Mesenteric fat pad (tissue), 1 donor: ENCODE measurements at regions not wholly inside any gene's neighbourhood (a gene's known extent, or its start where the extent isn't known, plus 50 kb on each side); places are given as distances from the start of the nearest gene placed in this dataset.

Source experiments
- DNase-seq: peaks from one replicate; pipeline ENCODE4 v3.0.0-alpha.2; 2020; ENCODE audit warnings: low spot score
- donor health status: DM: yes; HTN: yes; CAD: no.

DNA sequence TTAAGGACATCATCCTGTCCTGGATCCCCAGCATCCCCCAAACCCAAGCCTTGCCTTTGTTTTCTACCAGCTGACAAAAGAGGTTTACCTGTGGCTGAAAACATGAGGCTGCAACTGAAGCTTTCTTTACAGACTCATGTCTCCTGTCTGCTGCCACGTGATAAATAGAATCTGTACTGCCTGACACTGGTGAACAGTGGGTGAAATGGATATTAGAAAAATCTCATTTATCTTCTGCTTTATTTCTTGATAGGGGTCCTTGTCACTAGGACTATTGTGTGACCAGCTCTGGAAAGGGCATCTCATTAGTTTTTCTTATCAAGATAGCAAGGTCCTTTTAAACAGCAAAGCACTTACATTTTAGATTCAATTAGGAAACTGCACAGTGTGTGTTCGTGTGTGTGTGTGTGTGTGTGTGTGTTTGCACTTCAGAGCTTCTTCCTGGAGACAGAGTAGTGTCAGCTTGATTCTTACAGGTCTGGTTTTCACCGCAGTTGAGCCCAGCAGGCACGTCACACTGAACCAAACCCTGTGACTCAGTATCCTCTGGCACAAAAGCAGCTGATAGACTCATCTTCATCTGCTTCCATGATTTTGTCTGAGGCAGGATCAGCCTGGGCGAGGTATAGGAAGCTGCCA, 373.5 kb upstream of the CELF2 start:
- DNase-seq: no peak

DNA sequence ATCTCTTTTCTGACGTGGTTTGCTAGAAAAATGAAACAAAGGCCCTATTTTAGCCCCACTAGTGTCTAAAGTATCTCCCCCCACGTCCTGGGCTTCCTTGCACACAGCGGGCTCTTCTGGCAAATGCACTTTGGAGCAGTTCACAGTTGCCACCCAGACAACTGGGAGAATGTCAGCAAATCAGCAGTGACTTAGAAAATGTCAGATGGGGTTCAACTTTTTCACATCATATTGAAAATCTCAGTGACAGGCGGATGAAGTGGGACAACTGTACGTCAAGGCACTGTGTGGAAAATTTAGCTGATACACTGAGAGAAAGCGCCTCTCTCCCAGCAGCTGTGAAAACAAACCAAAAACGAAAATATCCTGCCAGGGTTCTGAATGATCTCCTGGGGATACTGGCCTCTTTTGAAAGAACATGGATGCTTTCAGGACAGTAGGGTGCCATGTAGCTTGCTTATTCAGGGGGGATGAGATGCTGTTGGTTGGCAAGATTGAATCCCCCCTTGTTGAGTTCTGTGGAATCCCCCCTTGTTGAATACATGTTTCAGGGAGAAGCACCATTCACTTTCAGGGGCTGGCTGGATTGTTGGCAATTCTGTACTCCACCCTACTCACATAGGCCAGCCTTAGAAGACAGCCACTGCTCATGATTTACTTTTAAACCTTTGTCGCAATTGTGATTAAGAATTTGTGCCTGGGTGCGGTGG, 372.8 kb upstream of the CELF2 start:
- no peak for DNase-seq

GRCh38 chr10:10647331-10647730, 370.3 kb upstream of the CELF2 start:
- DNase-seq: no peak

DNA sequence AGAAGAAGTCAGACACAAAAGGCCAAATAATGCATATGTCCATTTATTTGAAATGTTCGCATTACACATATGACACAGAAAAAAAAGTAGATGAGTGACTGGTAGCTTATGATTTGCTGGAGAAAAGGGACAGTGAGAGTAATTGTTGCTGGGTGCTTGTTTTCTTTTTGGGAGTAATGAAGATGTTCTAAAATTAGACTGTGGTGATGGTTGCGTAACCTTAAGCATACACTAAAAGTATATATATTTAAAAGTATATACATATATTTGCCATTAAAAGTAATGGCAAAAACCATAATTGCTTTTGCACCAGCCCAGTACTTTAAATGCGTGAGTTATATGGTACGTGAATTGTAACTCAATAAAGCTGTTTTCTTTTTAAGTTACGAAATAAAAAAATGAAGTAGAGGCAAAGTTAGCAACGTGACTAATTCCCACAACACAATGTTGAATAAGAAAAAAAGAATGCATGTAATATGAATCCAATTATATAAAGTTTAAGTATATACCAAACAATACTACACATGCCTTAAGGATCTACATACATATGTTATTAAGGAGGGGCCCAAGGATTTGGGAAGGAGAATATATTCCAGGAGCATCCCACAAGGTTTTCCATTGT, 360.4 kb upstream of the CELF2 start:
- DNase-seq: no peak

DNA sequence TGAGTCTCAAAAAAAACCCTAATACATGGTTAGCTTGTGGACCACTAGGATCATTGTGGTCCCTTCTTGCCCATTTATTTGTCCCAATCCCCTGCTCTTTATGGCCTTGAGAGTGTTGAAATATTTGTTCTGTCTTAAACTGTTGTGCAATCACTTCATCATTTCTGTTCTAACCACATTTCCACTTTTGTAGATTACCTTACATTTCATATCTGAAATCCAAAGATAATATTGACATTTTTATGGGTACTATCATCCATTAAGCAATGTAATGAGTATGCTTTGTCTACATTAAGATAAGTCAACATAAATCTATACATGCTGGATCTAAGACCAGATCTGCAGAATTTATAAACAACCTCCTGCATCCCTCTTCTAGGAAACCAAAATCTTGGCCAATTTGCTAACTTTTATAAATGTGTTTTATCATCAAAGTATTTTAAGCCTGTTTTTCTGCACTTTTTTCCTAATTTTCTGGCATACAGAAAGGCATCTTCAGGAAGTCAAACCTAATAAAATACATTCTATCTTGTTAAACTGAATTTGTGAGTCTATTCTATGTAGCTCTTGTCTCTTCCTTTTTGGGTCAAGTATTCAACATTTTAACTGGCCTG, 359.4 kb upstream of the CELF2 start:
- no peak for DNase-seq

GRCh38 chr10:10660054-10660453, 357.6 kb upstream of the CELF2 start:
- no peak for DNase-seq

DNA sequence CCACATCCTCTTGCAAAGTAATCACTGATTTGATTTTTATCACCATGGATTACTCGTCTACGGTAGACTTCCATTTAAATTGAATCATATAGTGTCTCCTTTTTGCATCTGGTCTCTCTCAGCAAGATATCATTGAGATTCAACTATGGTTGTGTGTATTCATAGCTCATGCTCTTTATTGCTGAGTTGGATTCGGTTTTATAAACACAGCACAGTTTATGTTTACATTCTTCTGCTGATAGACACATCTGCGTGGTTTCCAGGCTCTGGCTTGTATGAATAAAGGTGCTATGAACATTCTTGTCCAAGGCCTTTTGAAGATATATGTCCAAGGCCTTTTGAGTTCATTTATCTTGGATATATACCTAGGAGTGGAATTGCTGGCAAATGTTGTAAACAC, 356.5 kb upstream of the CELF2 start:
- no peak for DNase-seq

GRCh38 chr10:10662716-10663408, 354.8 kb upstream of the CELF2 start:
- no peak for DNase-seq

GRCh38 chr10:10663622-10664021, 354.1 kb upstream of the CELF2 start:
- no peak for DNase-seq

DNA sequence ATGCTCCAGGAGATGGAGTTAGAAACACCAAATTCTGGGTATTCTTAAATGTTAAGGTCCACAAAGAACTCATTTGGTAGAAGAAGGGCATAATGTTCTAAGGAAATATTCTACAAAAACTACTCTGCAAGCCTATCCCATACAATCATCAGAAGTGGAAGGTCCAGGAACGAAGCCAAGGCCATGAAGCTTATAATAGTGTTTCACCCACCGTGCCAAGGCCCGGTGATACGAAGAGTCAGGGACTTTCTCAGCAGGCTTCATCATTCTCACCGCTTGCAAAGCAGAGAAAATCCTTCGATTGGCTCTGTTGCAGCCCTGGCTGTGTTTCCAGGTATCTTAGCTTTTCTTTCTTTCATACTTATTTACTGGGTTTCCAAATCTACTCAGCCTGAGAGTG, 351.9 kb upstream of the CELF2 start:
- DNase-seq: no peak

DNA sequence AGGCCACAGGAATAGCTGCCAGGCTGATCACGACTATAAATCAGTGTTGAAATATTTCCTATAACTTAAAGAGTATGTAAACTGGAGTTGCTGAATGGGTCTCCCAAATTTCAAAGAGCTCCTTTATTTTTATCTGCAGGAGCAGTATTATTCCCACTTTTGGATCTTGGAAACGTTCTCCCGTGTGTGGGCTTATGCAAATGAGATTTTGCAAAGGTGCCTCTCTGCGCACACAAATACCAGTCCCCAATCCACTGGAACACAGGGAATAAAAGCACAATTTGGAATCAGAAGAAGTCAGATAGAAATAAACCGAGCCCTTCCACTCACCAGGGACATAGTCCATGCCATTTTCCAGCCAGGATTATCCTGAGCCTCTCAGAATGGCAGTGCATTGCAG, 350.2 kb upstream of the CELF2 start:
- no peak for DNase-seq

DNA sequence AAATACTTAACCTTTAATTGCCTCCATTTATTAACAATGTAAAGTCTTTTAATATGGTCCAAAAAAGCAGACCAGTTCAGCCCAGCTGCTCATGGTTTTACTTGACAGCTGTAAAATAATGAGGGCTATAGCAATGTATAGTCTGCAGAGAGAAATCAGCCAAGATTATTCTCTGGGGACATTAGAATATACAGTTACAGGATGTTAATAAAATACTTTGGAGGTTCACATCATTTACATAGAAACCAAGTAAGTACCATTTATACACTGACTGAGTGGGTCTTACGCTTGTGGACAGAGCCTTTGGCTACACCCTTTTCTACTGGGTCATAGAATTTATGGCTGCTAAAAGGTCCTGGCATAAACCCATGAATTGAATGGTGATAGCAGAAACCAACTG, 340.7 kb upstream of the CELF2 start:
- no peak for DNase-seq

DNA sequence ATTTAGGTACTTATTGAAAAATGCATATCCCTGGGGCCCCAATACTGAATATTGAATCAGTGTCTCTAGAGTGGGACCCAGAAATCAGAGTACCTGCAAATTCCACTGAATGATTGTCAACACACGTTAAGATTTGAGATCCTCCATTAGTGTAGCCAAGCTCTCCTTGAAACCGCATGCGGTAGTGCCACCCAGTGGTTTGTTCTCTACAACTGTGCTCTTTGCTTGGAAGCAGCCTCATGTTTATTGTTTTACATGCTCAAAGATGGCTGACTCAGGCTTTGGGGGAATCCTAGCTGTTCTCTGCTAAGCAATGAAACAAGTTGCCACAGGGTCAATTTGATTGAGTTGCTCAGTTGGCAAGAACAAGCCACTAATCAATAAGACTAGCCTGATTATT, 340.2 kb upstream of the CELF2 start:
- DNase-seq: no peak

- no peak for DNase-seq
Measured at GRCh38 chr10:10680496-10680895, 337.2 kb upstream of the CELF2 start.

DNA sequence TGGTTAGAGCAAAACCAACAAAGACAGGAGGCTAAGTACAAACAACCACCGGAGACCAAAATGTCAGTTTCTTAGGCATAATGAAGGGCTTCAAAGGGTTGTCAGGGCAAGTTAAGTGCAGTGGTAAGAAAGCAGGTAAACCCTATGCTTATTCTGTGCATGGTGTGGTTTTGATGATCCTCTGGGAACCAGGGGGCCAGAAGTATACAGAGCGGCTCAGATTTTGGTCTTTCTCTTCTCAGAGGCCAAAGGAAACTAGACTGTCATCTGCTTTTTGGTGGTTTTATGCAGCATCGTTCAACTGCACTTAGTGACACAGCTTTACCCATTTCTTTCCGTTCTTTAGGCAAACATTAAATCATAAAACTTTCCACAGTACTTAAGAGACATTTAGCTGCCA, 332.7 kb upstream of the CELF2 start:
- DNase-seq: no peak

GRCh38 chr10:10685566-10685965, 332.1 kb upstream of the CELF2 start:
- no peak for DNase-seq

- no peak for DNase-seq
Measured at GRCh38 chr10:10687751-10688150, 329.9 kb upstream of the CELF2 start.

DNA sequence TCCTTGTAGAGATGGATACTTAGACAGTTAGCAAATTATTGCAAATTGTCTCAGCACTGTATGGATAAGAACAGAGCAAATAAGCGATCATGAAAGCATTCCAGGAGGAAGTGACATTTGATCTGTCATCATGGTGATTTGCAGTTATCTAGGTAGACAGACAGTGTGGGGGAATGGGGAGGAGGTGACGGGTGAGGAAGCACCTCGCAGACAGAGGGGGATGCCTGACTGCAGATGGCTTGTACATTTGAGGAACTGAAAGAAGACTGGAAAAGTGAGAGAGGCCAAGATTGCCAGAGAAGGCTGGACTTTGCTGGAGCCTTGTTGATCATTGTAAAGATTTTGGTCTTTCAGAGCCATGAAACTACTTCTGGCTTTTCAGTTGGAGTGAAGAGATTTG, 318.2 kb upstream of the CELF2 start:
- DNase-seq: no peak

- no peak for DNase-seq
Measured at GRCh38 chr10:10701084-10701611, 316.5 kb upstream of the CELF2 start.

GRCh38 chr10:10702211-10702610, 315.5 kb upstream of the CELF2 start:
- DNase-seq: no peak

DNA sequence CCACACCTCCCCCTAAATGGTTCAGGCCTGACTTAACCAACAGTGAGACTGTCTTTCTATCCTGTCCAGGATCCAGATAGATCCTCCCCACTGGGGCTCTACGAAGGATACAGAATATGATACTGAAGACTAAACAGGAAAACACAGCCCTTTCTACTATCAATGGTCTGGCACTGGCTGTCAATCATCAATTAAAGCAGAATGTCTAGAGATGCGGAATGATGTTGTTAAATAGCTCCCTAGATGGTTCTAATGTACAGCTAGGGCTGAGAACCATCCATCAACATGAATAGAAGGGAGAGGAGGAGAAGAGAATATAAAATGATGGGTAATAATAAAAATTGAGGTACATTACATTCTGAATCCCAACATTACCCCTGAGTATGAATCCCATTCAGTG, 314.3 kb upstream of the CELF2 start:
- DNase-seq: no peak
